Esophagus squamous epithelium (tissue), 5 donors: ENCODE measurements at regions not wholly inside any gene's neighbourhood (a gene's known extent, or its start where the extent isn't known, plus 50 kb on each side); places are given as distances from the start of the nearest gene placed in this dataset.

Source experiments
- DNase-seq: peaks from one replicate; lab custom pipeline; 2025; lab: John Stamatoyannopoulos, UW
- H3K27ac ChIP-seq, 4 donors: fragments of 200-600 bp; sonication (generic); one replicate each; pipeline ENCODE4 v1.5.1; 2016 to 2019; ENCODE audit warnings: mild to moderate bottlenecking in 1 of 4
- H3K27me3 ChIP-seq, 4 donors: fragments of 200-600 bp; sonication (generic); 1 replicate in 3 of 4; 2 replicates in 1 of 4; pipeline versions ENCODE4 v1.5.1 to v1.6.0; 2017 to 2021; ENCODE audit warnings: antibody characterized with exemption in 1 of 4
- H3K36me3 ChIP-seq, 3 donors: fragments of 200-600 bp; sonication (generic); one replicate each; pipeline ENCODE4 v1.5.1; 2016 to 2019
- H3K4me1 ChIP-seq, 3 donors: fragments of 200-600 bp; sonication (generic); one replicate each; pipeline ENCODE4 v1.5.1; 2017 to 2019
- H3K4me3 ChIP-seq, 4 donors: fragments of 200-600 bp; sonication (generic); 1 replicate in 3 of 4; 2 replicates in 1 of 4; pipeline ENCODE4 v1.5.1; 2016 to 2019; ENCODE audit warnings: mild to moderate bottlenecking in 2 of 4, moderate library complexity in 1 of 4
- H3K9me3 ChIP-seq, 3 donors: fragments of 200-600 bp; sonication (generic); one replicate each; pipeline ENCODE4 v1.5.1; 2016 to 2019
- POLR2A ChIP-seq, 4 donors: fragments of 450-650 bp; IDR thresholded peaks; one replicate each; pipeline ENCODE4 v1.6.1; 2017; ENCODE audit warnings: antibody characterized with exemption in 4 of 4, mild to moderate bottlenecking in 4 of 4, moderate library complexity in 3 of 4
- WGBS, 2 donors: methylation state at CpG; one replicate each; pipeline ENCODE4 v1.1.5; 2018; 5-methylcytosine and 5-hydroxymethylcytosine counted together
- intact Hi-C: fragments of 100-400 bp; cut with DNase I; formaldehyde crosslinking; loops from one replicate; pipeline ENCODE4 v1.15.0; 2022
- TF ChIP-seq, protein P1 (sequence below), 6 experiments: fragments of 450-650 bp in 4 of 6; fragments of 200-600 bp in 2 of 6; sonication (generic) in 2 of 6; IDR thresholded peaks; one replicate each; pipeline ENCODE4 v1.5.1; 2016 to 2019; ENCODE audit warnings: antibody characterized with exemption in 6 of 6, mild to moderate bottlenecking in 4 of 6, moderate library complexity in 4 of 6
- donor health status: DM: yes; HTN: yes; CAD: no.

DNA sequence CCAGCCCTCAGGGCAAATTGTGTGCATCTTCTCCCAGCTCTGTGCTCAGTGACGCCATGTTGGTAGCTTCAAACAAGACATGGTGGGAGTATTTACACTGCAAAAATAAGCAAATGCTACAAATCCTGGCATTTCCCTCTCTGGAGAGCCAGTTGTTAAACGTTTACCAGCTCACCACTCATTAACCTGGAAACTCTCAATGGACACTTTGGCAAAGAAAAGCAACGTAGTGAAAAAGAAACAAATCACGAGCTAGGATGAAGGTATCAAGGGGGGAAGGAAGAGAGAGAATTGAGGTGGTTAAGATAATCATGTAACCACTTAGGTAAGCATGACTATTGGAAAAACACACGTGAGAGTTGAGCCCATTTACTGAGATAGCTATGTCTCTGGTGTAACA is 72.5 kb downstream of the MRPS30 start:
- Histone ChIP-seq H3K4me1 (peaks cover 0 to 9% (median 0%) of the 10 kb centered on the region in 3 donors), H3K4me3 (no peak overlapping the region), H3K27me3 (no peaks in the 10 kb centered on the region), H3K9me3 (peaks cover 0 to 9% (median 0%) of the 10 kb centered on the region in 3 donors), H3K27ac (no peak overlapping the region), H3K36me3 (no peaks in the 10 kb centered on the region)
- WGBS, 2 donors = 43 to 56% methylated on average over 5 of the region's 5 CpGs
- TF ChIP-seq, protein P1, sequence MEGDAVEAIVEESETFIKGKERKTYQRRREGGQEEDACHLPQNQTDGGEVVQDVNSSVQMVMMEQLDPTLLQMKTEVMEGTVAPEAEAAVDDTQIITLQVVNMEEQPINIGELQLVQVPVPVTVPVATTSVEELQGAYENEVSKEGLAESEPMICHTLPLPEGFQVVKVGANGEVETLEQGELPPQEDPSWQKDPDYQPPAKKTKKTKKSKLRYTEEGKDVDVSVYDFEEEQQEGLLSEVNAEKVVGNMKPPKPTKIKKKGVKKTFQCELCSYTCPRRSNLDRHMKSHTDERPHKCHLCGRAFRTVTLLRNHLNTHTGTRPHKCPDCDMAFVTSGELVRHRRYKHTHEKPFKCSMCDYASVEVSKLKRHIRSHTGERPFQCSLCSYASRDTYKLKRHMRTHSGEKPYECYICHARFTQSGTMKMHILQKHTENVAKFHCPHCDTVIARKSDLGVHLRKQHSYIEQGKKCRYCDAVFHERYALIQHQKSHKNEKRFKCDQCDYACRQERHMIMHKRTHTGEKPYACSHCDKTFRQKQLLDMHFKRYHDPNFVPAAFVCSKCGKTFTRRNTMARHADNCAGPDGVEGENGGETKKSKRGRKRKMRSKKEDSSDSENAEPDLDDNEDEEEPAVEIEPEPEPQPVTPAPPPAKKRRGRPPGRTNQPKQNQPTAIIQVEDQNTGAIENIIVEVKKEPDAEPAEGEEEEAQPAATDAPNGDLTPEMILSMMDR (IDR thresholded peaks at IDR 0.05) = no peak
- intact Hi-C loops = no loop called here
- DNase-seq = no peak

DNA sequence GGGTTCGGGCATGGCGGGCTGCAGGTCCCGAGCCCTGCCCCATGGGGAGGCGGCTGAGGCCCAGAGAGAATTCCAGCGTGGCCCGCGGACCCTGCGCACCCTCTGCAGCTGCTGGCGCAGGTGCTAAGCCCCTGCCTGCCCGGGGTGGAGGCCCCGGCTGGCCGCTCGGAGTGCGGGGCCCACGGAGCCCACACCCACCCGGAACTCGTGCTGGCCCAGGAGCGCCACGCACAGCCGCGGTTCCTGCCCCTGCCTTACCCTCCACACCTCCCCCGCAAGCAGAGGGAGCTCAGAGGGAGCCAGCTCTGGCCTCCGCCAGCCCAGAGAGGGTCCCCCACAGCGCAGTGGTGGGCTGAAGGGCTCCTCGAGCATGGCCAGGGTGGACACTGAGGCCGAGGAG is 75.3 kb downstream of the MRPS30 start:
- H3K27me3 ChIP-seq = no peaks in the 10 kb centered on the region
- H3K36me3 ChIP-seq = no peaks in the 10 kb centered on the region
- no peak overlapping the region for H3K27ac ChIP-seq
- TF ChIP-seq POLR2A (IDR thresholded peaks at IDR 0.05) = no peak
- TF ChIP-seq, protein P1 (IDR thresholded peaks at IDR 0.05) = no peak
- 78 to 92% methylated on average over 2 to 4 of the region's 26 CpGs for WGBS, 2 donors
- intact Hi-C loops = no loop called here
- H3K4me1 ChIP-seq = no peaks in the 10 kb centered on the region
- no peak overlapping the region for H3K4me3 ChIP-seq
- peaks cover 0 to 9% (median 0%) of the 10 kb centered on the region in 3 donors for H3K9me3 ChIP-seq
- DNase-seq = no peak

GRCh38 chr5:44885903-44886302 is 77.2 kb downstream of the MRPS30 start:
- H3K27me3 ChIP-seq = no peaks in the 10 kb centered on the region
- TF ChIP-seq, protein P1 (IDR thresholded peaks at IDR 0.05) = no peak
- 24 to 29% methylated on average over 1 of the region's 1 CpG for WGBS, 2 donors
- no peak overlapping the region for H3K27ac ChIP-seq
- no peaks in the 10 kb centered on the region for H3K4me1 ChIP-seq
- intact Hi-C loops = no loop called here
- no peak overlapping the region for H3K4me3 ChIP-seq
- DNase-seq = no peak
- H3K36me3 ChIP-seq = no peaks in the 10 kb centered on the region
- H3K9me3 ChIP-seq = peaks cover 0 to 9% (median 0%) of the 10 kb centered on the region in 3 donors

GRCh38 chr5:44887722-44888121 is 79.0 kb downstream of the MRPS30 start:
- 48 to 62% methylated on average over 1 of the region's 1 CpG for WGBS, 2 donors
- Histone ChIP-seq H3K27ac (no peak overlapping the region), H3K27me3 (no peaks in the 10 kb centered on the region), H3K9me3 (peaks cover 0 to 9% (median 0%) of the 10 kb centered on the region in 3 donors), H3K36me3 (no peaks in the 10 kb centered on the region), H3K4me1 (no peaks in the 10 kb centered on the region), H3K4me3 (no peak overlapping the region)
- no peak for DNase-seq
- no peak for TF ChIP-seq POLR2A (IDR thresholded peaks at IDR 0.05)
- TF ChIP-seq, protein P1 (IDR thresholded peaks at IDR 0.05) = no peak
- intact Hi-C loops = no loop called here

DNA sequence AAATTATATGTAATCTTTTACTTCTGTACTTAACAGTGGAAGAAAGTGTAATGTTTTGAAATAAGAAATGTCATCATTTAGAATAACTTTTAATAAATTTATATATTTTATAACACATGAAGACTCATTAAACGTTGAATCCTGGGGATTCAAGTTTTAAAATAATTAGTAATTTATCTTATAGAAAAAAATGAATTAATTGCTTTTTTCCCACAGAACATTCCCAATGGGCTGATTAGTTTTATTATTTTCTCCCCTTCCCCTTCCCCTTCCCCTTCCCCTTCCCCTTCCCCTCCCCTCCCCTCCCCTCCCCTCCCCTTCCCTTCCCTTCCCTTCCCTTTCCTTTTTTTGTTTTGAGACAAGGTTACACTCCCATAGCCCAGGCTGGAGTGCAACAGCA is 79.7 kb downstream of the MRPS30 start:
- 65 to 66% methylated on average over 1 of the region's 1 CpG for WGBS, 2 donors
- Histone ChIP-seq H3K27me3 (no peaks in the 10 kb centered on the region), H3K36me3 (no peaks in the 10 kb centered on the region), H3K4me1 (no peaks in the 10 kb centered on the region), H3K9me3 (peaks cover 0 to 9% (median 0%) of the 10 kb centered on the region in 3 donors), H3K4me3 (no peak overlapping the region), H3K27ac (no peak overlapping the region)
- intact Hi-C loops = no loop called here
- DNase-seq = no peak
- TF ChIP-seq POLR2A (IDR thresholded peaks at IDR 0.05) = no peak
- TF ChIP-seq, protein P1 (IDR thresholded peaks at IDR 0.05) = no peak
